HPDE6-E6E7 (cell line): ENCODE measurements at regions not wholly inside any gene's neighbourhood (a gene's known extent, or its start where the extent isn't known, plus 50 kb on each side); places are given as distances from the start of the nearest gene placed in this dataset.
A peak's percentile ranks its signal among the peaks of the same experiment; 100 is the strongest.

Source experiments
- DNase-seq: peaks from one replicate; pipeline ENCODE4 v3.0.0; 2011; ENCODE audit warnings: missing footprints; ENCODE audit errors: extremely low spot score

DNA sequence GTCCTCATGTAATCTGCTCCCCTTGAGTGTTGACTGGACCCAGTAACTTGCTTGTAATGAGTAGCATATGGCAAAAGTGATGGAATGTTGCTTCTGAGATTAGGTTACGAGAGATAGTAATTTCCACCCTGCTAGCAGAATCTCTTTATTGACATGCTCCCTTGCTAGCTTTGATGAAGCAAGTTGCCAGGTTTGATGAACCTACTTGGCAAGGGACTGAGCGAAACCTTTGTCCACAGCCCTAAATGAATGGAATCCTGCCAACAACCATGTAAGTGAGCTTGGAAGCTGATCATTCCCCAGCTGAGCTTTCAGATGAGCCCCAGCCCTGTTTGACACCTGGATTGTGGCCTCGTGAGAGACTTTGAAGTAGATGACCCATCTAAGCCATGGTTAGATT, 120.8 kb upstream of the PLXNC1 start:
- no peak for DNase-seq

- no peak for DNase-seq
Measured at GRCh38 chr12:94031763-94032162, 116.6 kb upstream of the PLXNC1 start.

DNA sequence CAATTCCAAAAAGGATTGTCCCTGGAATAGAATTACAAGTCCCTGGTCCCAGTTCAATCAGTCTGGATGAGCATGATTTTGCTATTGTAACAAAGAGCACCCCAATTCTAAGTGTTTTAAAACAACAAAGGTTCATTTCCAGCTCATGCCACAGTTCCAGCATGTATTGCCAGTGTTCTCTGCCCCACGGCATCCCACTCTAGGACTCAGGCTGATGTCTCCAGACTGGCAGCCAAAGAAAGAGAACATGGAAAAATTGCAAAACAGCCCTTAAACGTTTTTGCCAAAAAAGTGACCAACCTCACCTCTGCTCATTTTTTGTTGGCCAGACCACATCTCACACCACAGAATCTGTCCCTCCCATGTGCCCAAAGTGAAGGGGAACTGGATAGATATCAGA, 116.0 kb upstream of the PLXNC1 start:
- no peak for DNase-seq

DNA sequence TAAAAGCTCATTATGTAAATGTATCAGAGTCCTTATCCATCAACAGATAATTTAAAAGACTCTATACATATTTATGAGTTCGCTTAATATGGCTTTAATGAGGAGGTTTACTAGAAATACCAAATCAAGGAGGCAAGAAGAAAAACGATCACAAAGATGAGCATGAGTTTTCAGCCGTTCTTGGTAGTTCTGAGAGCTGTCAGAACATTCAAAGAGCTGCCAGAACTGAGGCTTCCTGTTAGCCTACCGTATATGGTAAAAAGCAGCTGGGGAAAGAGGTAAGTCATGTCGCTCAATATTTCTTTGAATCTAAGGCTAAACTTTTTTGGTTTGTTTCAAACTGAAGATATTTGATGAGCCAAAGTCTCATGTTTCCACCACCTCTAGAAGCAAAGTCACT, 115.3 kb upstream of the PLXNC1 start:
- DNase-seq = no peak

- DNase-seq = no peak
Measured at GRCh38 chr12:94033784-94034183, 114.6 kb upstream of the PLXNC1 start.

DNA sequence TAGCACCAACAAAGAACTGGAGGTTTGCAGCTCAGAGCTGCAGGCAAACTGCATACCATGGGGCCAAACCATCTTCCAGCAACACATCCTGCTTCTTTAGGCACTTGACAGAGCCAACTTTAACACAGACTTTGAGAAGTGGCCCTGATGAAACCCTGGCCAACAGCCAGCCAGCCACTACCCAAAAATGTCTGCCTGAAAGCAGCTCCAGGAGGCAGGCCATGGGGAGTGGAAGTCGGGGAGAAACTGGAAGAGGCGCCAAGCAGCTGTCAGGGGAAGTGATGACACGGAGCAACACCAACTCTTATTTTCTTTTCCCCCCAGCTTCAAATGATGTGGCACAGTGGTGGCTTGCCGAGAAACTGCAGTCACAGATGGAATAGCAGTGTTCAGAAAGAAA, 110.9 kb upstream of the PLXNC1 start:
- DNase-seq = no peak

- DNase-seq = no peak
Measured at GRCh38 chr12:94038605-94039004, 109.8 kb upstream of the PLXNC1 start.

- no peak for DNase-seq
Measured at GRCh38 chr12:94039199-94039840, 109.1 kb upstream of the PLXNC1 start.

GRCh38 chr12:94039914-94040313, 108.5 kb upstream of the PLXNC1 start:
- DNase-seq = no peak

GRCh38 chr12:94041850-94042249, 106.5 kb upstream of the PLXNC1 start:
- no peak for DNase-seq

DNA sequence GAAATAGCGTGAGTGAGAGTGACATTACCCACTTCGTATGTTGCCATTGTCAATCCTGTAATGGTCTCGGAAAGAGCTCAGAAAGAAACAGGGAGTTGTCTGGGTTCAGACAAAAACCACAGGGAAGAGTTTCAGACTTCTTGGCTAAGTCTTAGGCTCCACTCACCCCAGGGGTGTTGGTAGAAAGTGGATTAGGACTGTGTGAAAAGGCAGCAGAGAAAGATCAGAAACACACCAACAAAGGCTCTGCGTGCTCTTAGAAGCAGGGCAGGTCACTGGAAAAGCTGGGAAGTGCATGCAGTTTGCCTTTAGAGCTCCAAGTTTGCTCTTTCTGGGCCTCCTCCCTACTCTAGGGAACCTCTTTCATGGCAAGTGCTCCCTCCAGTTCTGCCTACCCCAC, 106.1 kb upstream of the PLXNC1 start:
- DNase-seq = no peak

DNA sequence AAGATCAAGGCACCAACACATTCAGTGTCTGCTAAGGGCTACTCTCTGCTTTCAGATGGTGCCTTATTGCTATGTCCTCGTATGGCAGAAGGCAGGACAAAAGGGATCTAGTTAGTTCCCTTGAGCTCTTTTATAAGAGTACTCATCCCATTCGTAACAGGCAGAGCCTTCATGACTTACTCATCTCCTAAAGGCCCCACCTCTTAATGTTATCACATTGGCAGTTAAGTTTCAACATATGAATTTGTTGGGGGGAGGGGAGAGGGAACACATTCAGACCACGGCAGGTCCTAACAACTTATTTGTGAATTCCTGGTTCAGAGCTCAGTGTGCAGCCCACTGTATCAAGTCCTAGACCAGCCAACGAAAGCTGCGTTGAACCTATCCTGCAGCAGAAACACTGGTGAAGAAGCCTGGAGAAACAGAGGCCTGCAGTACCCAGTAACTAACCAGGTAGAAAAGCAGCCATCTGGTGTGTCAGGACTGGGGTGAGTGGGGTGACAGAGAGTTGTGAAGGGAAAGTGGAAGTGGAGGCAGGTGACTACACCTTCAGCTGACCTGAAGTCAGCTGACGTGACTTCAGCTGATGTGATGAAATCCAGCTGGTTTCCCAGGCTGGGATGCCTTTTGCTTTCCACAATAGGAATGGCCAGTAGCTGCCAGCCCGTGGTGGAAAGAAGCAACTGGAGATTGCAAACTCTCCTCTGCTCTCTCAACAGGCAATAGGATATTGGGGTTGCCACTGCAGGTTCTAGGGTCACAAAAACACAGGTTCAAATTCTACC, 101.6 kb upstream of the PLXNC1 start:
- peak; percentile 34 for DNase-seq

DNA sequence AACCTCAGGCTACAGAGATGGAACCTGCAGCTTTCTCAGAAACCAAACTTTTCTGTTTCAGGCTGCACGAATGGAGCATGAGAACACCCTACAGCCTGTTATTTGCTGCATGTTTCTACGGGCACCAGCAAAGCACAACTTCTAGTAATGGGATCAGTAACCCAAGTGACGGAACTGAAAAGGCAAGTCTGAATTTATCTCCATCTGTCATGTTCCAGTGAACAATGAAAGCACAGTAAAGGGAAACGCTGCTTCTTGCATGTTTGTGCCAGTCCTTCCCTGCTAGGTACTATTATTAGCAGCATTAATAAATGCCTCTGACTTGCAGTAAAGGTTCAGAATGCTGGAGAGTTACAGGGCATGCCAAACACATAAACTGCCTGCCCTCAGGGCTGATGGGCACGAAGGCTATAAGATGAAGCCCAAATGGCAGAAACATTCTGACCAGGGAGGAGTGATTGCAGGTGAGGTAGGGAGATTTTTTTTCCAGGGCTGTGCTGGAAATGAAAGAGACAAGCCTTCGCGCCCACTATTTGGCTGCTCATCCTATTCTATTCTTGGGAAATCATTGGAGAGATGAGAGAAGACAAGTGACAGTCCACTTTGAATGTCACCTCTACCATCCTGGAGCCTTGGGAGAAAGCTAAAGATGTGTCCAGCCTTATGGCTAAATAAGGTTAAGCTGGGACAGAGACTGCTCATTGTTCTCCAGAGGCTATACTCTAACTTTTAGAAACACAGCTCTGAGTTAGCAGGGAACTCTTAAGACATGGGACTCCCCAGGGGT, 100.4 kb upstream of the PLXNC1 start:
- peak; percentile 8 for DNase-seq

- no peak for DNase-seq
Measured at GRCh38 chr12:94048757-94049156, 99.6 kb upstream of the PLXNC1 start.

DNA sequence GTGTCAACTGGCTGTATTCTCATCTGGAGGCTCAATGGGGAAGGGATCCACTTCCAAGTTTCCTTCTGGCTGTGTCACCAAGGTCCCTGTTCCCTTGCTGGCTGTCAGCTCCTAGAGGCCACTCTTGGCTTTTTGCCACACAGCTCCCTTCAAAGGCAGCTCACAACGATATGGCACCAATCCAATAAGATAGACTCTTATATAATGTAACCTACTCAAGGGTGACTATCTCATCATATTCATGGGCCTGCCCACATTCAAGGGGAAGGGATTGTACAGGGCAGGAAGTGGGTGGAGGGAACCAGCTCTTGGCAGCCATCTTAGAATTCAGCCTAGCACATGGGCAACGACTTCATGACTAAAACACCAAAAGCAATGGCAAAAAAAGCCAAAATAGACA, 98.7 kb upstream of the PLXNC1 start:
- no peak for DNase-seq

- DNase-seq = no peak
Measured at GRCh38 chr12:94053676-94054075, 94.7 kb upstream of the PLXNC1 start.

DNA sequence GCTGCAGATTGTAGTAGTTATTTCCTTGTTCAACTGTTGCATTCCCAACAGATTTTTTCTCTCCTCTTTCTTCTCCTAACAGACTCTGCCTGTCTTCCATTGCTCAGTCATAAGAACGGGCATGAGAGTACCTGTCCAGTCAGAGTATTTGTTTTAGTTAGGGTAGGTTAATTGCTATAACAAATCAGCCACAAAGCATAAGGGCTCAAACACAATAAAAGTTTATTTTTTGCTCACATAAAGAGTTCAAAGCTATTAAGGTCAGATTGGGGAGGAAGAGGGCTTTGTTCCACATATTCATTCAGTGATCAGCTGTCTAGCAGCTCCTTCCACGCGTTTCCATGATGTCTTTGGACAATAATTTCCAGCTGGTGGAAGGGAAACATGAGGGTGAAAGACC, 92.8 kb upstream of the PLXNC1 start:
- DNase-seq = no peak

DNA sequence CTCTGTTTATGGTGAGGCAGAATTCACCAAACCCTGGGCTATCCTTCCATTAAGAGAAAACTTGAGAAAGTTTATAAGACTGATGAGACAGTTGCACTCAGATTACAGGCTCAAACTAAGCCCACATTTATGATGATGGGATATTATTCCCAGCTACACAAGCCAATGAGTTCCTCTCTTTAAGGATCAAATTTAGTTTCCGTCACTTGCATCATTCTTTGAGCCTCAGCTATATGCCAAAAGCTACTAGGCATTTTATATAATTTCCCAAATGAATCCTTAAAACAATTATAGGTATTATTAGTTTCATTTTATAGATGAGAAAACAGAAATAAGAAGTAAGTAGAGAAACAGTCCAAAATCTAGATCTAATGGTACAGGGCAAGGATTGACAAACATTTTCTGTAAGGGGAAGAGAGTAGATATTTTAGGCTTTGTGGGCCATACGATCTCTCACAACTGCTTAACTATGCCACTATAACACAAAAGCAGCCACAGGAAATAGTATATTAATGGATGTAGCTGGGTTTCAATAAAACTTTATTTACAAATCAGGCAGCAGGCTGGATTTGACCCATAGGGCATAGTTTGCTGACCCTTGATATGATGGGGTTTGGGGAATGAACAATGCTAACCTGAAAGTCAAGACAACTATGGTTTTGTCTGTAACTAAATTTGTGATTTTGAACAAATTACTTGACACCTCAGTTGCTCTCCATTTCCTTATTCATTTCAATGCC, 91.8 kb upstream of the PLXNC1 start:
- DNase-seq = no peak

DNA sequence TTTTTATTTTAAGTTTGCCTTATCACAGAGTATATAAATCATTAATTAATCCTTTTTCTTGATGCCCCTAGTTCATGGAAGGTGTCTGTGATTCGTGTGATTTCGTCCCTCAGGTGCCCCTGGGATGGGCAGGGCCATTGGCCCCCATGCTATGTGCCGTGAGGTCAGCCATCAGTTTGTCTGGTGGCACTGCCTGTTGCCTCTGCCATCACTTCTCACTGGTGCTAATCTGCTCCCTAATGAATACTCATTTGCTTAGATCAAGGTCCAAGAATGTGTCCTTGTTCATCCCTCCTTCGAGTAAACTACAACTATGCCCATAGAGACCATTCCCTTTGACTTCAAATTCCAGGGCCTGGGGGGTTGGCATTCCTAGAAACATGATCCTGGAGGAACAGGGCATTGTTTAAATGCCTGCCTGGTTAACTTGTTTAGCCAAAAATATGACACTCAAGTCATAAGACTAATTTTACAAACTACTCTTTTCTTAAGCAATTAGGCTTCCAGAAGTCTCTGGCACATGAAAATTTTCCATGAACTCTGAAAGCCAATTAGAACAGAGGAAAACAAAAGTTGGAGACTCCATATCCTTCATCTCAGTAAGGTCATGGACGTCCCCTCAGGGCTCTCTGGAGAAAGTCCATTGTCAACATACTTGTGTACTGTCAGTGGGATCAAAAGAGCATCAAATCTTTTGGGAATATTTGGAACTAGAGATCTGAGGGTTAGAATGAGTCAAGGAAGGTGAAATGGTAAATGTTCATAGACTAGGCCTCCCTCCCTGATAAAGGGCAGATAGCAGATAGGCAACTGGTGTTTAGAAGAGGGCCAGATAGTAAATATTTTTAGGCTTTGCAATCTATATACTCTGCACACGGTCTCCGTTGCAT, 90.9 kb upstream of the PLXNC1 start:
- DNase-seq = no peak

GRCh38 chr12:94059394-94060368, 88.7 kb upstream of the PLXNC1 start:
- DNase-seq = no peak
